ENCODE measurements at regions not wholly inside any gene's neighbourhood (a gene's known extent, or its start where the extent isn't known, plus 50 kb on each side); places are given as distances from the start of the nearest gene placed in this dataset.

DNA sequence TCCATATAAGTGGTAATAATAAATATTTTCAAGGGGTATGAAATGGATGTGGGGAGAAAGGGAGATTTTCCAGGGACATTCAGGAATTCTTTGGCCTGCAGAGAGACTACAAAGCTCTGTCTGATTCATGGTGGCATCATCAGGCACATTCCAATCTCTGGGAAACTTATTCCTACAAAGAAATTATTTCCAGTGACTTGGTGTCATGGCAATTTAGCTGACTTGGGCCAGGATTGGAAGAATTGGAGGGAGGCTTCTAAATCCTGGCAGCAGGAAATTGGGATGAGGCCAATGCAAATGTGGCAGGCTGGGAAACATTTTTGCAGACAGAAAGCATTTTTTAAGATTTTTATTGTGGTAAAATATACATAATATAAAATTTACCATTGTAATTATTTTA lies 204.6 kb downstream of the RTL9 start:
- TF ChIP-seq, protein P1, sequence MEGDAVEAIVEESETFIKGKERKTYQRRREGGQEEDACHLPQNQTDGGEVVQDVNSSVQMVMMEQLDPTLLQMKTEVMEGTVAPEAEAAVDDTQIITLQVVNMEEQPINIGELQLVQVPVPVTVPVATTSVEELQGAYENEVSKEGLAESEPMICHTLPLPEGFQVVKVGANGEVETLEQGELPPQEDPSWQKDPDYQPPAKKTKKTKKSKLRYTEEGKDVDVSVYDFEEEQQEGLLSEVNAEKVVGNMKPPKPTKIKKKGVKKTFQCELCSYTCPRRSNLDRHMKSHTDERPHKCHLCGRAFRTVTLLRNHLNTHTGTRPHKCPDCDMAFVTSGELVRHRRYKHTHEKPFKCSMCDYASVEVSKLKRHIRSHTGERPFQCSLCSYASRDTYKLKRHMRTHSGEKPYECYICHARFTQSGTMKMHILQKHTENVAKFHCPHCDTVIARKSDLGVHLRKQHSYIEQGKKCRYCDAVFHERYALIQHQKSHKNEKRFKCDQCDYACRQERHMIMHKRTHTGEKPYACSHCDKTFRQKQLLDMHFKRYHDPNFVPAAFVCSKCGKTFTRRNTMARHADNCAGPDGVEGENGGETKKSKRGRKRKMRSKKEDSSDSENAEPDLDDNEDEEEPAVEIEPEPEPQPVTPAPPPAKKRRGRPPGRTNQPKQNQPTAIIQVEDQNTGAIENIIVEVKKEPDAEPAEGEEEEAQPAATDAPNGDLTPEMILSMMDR (IDR thresholded peaks at IDR 0.05): no peak
- TF ChIP-seq POLR2A (IDR thresholded peaks at IDR 0.05): no peak

Measured in uterus (tissue), 2 donors.